NCI-H748 treated with DMSO at 0.1 percent for 48 hours (cell line): ENCODE measurements at regions not wholly inside any gene's neighbourhood (a gene's known extent, or its start where the extent isn't known, plus 50 kb on each side); places are given as distances from the start of the nearest gene placed in this dataset.

Source experiments
- DNase-seq: peaks from one replicate; lab custom pipeline; 2025; lab: John Stamatoyannopoulos, UW

- DNase-seq = no peak
Measured at GRCh38 chr5:27276119-27276518, 237.7 kb upstream of the CDH9 start.

DNA sequence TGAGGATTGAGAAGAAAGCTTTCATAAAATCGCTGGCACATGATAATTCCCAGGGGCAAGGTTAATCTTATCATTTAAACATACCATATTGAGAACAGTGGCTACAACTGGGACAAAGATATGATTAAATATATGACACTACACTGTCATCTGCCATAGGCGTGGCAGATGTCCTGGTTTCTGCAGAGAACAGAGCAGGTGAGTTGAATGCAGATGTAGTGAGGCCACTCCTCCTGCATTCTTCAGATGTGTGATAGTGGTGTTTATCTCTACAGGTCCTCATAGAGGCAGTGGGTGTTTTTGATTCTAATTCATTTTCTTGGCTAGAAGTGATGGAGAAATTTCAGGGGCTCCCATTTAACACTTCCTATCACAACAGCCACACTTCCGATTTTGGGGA lies 237.0 kb upstream of the CDH9 start:
- no peak for DNase-seq

DNA sequence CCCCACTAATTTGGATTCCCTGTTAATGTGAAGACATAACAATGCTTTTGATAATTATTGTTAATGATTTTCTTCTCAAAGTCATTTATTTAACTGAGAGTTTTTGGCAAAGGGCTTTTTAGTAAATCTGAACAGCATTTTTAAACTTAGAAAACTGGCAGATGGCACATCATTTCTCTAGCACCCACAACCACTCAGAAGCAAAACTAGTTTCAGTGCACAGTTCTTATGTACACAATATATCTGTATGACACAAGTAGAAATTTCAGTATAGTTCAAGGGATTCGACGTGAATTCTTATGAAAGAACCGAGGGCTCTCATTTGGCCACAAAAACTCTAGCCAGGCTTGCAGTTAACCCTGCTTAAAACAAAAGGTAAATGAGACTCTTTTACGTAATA lies 231.4 kb upstream of the CDH9 start:
- no peak for DNase-seq

GRCh38 chr5:27267209-27267824 lies 228.9 kb upstream of the CDH9 start:
- DNase-seq = no peak

DNA sequence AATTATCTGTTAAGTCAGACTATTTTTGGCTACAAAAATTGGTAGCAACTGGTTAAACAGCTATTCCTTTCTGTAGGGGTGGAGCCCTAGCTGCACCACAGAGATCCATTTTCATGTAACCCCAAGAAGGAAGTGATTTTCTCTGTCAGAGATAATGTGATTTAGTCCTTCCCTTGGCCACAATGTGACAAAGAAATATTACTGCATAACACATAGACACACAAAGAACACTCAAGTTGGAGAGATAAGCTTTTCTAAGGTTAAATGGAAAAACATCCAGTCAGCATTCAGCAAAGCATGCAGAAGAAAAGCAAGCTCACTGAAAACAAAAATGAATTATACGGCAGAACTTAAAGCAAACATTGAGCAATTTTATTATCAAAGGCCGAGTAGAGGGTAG lies 227.8 kb upstream of the CDH9 start:
- DNase-seq = no peak

GRCh38 chr5:27257696-27258095 lies 219.3 kb upstream of the CDH9 start:
- DNase-seq = no peak

DNA sequence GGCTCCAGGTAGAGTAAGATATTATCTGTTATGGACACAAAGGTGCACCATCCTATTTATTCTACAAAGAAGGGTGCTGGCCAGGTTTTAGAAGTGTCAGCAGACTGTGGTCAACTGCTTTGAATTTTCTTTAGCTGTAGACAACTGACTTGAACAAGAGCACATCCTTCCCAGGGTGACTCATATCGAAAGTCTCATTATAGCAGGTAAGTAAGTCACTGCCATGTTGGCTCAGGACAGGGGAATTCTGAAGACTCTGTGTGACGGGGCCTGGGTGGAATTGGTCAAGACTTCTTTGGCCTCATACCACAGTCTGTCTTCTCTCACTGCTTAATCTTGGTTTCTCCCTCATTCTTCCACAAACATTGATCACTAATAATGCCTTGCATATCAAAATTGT lies 214.5 kb upstream of the CDH9 start:
- no peak for DNase-seq

DNA sequence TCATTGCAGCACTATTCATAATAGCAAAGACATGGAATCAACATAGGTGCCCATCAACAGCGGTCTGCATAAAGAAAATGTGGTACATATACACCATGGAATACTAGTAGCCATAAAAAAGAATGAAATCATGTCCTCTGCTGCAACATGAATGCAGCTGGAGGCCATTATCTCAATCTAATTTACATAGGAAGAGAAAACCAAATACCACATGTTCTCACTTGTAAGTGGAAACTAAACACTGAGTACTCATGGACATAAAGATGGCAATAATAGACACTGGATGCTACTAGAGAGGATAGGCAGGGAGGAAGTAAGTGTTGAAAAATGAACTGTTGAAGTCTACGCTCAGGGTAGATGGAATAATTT lies 203.9 kb upstream of the CDH9 start:
- peak; percentile 35 for DNase-seq

DNA sequence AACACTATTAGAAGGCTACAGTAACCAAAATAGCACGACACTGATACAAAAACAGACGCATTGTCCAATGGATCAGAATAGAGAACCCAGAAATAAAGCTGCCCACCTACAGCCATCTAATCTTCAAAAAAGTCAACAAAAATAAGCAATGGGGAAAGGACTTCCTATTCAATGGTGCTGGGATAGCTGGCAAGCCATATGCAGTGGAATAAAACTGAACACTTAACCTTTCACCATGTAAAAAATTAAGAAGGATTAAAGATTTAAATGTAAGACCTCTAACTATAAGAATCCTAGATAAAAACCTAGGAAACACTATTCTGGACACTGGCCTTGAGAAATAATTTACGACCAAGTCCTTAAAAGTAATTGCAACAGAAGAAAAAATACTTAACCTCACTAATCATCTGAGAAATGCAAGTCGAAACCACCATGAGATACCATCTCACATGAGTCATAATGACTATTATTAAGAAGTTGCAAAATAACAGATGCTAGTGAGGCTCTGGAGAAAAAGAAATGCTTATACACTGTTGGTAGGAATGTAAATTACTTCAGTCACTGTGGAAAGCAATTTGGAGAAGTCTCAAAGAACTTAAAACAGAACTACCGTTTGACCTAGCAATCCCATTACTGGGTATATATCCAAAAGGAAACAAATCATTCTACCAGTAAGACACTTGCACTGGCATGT lies 203.3 kb upstream of the CDH9 start:
- no peak for DNase-seq

GRCh38 chr5:27240791-27241190 lies 202.4 kb upstream of the CDH9 start:
- no peak for DNase-seq

DNA sequence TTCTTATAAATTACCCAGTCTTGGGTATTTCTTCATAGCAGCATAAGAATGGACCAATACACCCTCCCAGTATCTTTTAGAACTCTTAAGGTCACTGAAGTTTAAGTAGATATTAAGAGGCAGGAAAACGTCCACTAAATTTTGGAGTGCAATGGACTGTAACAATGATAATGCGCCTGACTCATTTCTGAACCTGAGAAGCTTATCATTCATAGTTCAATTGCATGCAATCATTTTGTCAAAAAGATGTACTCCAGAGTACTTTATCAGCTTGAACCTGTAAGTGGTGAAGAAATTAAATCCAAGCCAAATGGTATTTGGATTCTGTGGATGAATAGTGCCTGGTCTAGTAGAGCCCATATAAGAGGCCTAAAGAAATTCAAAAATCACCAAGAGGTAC lies 196.5 kb upstream of the CDH9 start:
- no peak for DNase-seq

- no peak for DNase-seq
Measured at GRCh38 chr5:27221410-27221809, 183.0 kb upstream of the CDH9 start.

DNA sequence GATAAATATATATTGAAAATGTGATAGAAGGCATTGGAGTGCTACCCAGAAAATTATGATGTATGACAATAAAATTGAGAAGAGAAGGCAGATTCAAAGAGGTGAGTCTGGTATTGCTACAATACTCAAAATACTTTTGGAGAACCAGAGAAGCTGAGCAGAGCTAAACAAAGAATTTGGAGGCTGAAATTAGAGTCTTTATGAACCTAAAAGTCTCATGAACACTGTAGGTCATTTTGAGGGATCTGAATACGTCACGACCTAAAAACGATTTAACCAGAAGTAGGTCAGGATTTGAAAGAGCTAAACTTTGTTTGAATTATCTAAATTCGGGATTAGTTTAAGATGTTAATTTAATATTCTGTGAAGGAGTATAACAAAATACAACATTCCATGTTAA lies 182.4 kb upstream of the CDH9 start:
- no peak for DNase-seq

- DNase-seq = no peak
Measured at GRCh38 chr5:27217977-27218376, 179.6 kb upstream of the CDH9 start.

- peak; percentile 63 for DNase-seq
Measured at GRCh38 chr5:27217155-27217956, 179.0 kb upstream of the CDH9 start.

- no peak for DNase-seq
Measured at GRCh38 chr5:27216367-27216950, 178.1 kb upstream of the CDH9 start.

GRCh38 chr5:27208051-27208450 lies 169.7 kb upstream of the CDH9 start:
- DNase-seq = no peak

DNA sequence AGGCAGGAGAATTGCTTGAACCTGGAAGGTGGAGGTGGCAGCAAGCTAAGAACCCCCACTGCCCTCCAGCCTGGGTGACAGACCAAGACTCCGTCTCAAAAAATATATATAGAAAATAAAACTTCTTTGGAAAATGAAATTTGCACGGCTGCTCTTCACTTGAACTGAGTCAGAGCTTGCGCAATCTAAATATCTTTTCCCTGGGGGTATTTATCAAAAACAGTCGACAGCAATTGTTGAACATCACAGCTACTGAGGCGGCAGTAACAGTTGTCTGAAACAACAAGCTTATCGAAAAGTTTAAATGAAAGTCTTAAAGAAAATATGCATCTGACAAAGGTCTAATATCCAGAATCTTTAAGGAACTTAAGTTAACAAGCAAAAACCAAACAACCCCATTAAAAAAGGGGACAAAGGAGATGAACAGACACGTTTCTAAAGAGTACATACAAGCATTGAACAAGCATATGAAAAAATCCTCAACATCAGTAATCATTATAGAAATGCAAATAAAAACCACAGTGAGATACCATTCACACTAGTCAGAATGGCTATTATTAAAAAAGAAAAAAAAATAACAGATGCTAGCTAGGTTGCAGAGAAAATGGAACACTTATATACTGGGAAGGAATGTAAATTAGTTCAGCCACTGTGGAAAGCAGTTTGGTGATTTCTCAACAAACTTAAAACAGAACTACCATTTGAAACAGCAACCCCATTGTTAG lies 153.6 kb upstream of the CDH9 start:
- no peak for DNase-seq

DNA sequence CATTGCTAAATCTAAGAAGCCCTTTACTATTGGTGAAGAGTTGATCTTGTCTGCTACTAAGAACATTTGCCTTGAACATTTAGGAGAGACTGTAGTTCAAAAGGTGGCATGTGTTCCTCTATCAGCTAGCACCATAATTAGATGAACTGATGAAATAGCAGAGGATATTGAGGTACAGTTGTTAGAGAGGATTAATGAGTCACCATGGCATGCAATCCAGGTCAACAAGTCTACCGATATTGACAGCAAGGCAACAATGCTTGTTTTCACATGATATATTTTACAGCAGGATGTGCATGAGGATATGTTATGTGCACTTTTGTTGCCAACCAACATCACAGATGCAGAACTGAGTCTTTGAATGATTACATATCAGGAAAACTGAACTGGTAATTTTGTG lies 134.3 kb upstream of the CDH9 start:
- DNase-seq = no peak

DNA sequence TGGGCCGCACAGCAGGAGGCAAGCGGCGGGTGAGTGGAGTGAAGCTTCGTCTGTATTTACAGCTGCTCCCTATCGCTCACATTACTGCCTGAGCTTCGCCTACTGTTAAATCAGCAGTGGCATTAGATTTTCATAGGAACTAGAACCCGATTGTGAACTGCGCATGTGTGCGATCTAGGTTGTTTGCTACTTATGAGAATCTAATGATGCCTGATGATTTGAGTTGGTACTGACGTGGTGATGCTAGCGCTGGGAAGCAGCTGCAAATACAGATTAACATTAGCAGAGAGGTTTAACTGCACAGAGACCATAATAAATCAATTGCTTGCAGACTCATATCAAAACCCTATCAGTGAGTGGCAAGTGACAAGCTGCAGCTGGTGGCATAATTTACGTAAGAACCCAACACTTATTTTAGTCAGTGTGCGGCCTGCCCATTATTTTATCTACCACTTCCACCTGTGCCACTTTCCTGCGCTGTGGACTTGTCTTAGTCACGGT lies 133.4 kb upstream of the CDH9 start:
- DNase-seq = no peak

DNA sequence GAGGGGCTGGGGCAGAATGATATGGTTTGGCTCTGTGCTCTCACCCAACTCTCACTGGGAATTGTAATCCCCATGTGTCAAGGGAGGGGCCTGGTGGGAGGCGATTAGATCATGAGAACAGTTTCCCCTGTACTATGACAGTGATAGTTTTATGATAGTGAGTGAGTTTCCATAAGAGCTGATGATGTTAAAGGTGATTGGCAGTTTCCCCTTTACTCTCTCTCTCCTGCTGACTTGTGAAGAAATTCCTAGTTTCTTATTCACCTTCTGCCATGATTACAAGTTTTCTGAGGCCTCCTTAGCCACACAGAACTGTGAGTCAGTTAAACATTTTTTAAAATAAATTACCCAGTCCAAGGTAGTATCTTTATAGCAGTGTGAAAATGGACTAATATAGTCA lies 120.4 kb upstream of the CDH9 start:
- no peak for DNase-seq

DNA sequence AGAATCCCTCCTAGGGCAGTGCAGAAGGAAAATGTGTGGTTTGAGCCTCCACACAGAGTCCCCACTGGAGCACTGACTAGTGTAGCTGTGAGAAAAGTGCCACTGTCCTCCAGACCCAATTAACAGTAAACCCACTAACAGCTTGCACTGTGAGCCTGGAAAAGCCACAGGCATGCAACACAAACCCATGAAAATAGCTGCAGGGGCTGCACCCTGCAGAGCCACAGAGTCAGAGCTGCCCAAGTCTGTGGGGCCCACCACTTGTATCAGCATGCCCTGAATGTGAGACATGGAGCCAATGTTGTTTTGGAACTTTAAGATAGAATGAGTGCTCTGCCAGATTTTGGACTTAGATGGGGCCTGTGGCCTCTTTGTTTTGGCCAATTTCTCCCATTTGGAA lies 119.8 kb upstream of the CDH9 start:
- DNase-seq = no peak
